HepG2 (cell line): ENCODE measurements at regions not wholly inside any gene's neighbourhood (a gene's known extent, or its start where the extent isn't known, plus 50 kb on each side); places are given as distances from the start of the nearest gene placed in this dataset.

ENCODE experiments used
- ATAC-seq: fragments of 200-7000 bp; cut with Tn5 transposase; 3 replicates; pipeline ENCODE4 v1.9.1; 2020; ENCODE audit warnings: mild to moderate bottlenecking, moderate library complexity
- BruUV-seq: library from RNA; stranded (reverse); fragments of 400-500 nt; replicated peaks from 2 replicates; lab custom pipeline; 2021; lab: Mats Ljungman, UMichigan
- CTCF ChIA-PET: fragments of 300-600 bp; formaldehyde crosslinking; extraction: SDS; loops from one replicate; lab custom pipeline; 2021; ENCODE audit warnings: low total read pairs, inconsistent platforms, low intra/inter-chr PET ratio; lab: Yijun Ruan, JAX
- POLR2A ChIA-PET: fragments of 350-600 bp; sonication (Branson Sonifier 250); formaldehyde crosslinking; loops from one replicate; lab custom pipeline; 2020; ENCODE audit warnings: antibody characterized with exemption, inconsistent platforms; lab: Yijun Ruan, JAX
- DNase-seq: peaks from one replicate; pipeline ENCODE4 v3.0.0-alpha.2; 2015; ENCODE audit warnings: low spot score
- FAIRE-seq: peaks from 3 replicates; lab custom pipeline; 2011; peaks lifted over from hg19 to GRCh38; lab: Jason Lieb, UNC
- H2AFZ ChIP-seq: one replicate; pipeline ENCODE4 v1.6.1; 2011; ENCODE audit warnings: low read length, inconsistent platforms
- H3K27ac ChIP-seq: fragments of 300-600 bp; 3 replicates; pipeline ENCODE4 v1.8.0; 2011; ENCODE audit warnings: mixed run types, mild to moderate bottlenecking, mixed read lengths, low read length, inconsistent platforms; ENCODE audit not compliant: insufficient read depth; ENCODE audit errors: extremely low read length
- H3K27me3 ChIP-seq, 2 experiments: fragments of 200-600 bp in 1 of 2; 2 replicates in 1 of 2; 3 replicates in 1 of 2; pipeline versions ENCODE4 v1.6.0 to v1.8.0; 2011; ENCODE audit warnings: low read length in 2 of 2, mild to moderate bottlenecking in 2 of 2, moderate library complexity in 2 of 2, inconsistent platforms in 1 of 2; ENCODE audit not compliant: insufficient read depth in 2 of 2, control insufficient read depth in 1 of 2
- H3K36me3 ChIP-seq, 2 experiments: fragments of 200-600 bp in 1 of 2; replicated peaks in 1 of 2; 2 replicates in 1 of 2; 3 replicates in 1 of 2; pipeline versions ENCODE4 v1.5.1 to v1.8.0; 2011; ENCODE audit warnings: low read length in 2 of 2, inconsistent platforms in 1 of 2; ENCODE audit not compliant: insufficient read depth in 2 of 2, control insufficient read depth in 1 of 2
- H3K4me1 ChIP-seq: 2 replicates; pipeline ENCODE4 v1.5.1; 2012; ENCODE audit warnings: low read length, inconsistent platforms; ENCODE audit not compliant: insufficient read depth
- H3K4me2 ChIP-seq: 2 replicates; pipeline ENCODE4 v1.6.0; 2011; ENCODE audit warnings: low read depth, low read length, inconsistent platforms
- H3K4me3 ChIP-seq, 3 experiments: fragments of 200-600 bp in 1 of 3; sonication (generic), shearing (Covaris generic) in 1 of 3; replicated peaks in 1 of 3; 2 replicates each; pipeline ENCODE4 v1.5.1; 2011 to 2016; ENCODE audit warnings: low read length in 3 of 3, inconsistent platforms in 2 of 3, low read depth in 2 of 3, mild to moderate bottlenecking in 2 of 3, control low read depth in 1 of 3, mixed read lengths in 1 of 3; ENCODE audit not compliant: insufficient read depth in 1 of 3
- H3K79me2 ChIP-seq: one replicate; pipeline ENCODE4 v1.6.1; 2011; ENCODE audit warnings: low read length, inconsistent platforms; ENCODE audit not compliant: insufficient read depth
- H3K9ac ChIP-seq: 2 replicates; pipeline ENCODE4 v1.6.0; 2011; ENCODE audit warnings: mild to moderate bottlenecking, low read depth, low read length, inconsistent platforms; ENCODE audit not compliant: insufficient read depth
- H3K9me3 ChIP-seq: 2 replicates; pipeline ENCODE4 v1.5.1; 2012; ENCODE audit warnings: mild to moderate bottlenecking, low read length
- H4K20me1 ChIP-seq: 2 replicates; pipeline ENCODE4 v1.6.0; 2011; ENCODE audit warnings: inconsistent platforms, mild to moderate bottlenecking, low read length, moderate library complexity; ENCODE audit not compliant: insufficient read depth
- HES4 ChIP-seq: sonication (generic); formaldehyde crosslinking; IDR thresholded peaks from 2 replicates; pipeline ENCODE4 v1.9.0; 2021; ENCODE audit warnings: mild to moderate bottlenecking, missing genetic modification reagents, borderline replicate concordance
- HMG20B ChIP-seq: conservative IDR thresholded peaks from 2 replicates; pipeline ENCODE4 v1.6.1; 2016; ENCODE audit warnings: missing genetic modification reagents, missing compliant biosample characterization
- KDM2A ChIP-seq: sonication (generic); formaldehyde crosslinking; IDR thresholded peaks from 2 replicates; pipeline ENCODE4 v1.4.0; 2020; ENCODE audit warnings: low read depth, missing genetic modification reagents, borderline replicate concordance
- ZBTB39 ChIP-seq: sonication (generic); formaldehyde crosslinking; IDR thresholded peaks from 2 replicates; pipeline ENCODE4 v1.5.0; 2020; ENCODE audit warnings: missing genetic modification reagents
- ZFP36 ChIP-seq: fragments of 150-350 bp; IDR thresholded peaks from 2 replicates; pipeline ENCODE4 v1.6.1; 2018; ENCODE audit warnings: borderline replicate concordance, low read length, low read depth; ENCODE audit not compliant: partially characterized antibody
- ZFP41 ChIP-seq: sonication (generic); formaldehyde crosslinking; IDR thresholded peaks from 2 replicates; pipeline ENCODE4 v1.4.0; 2020; ENCODE audit warnings: mild to moderate bottlenecking, missing genetic modification reagents, borderline replicate concordance
- ZHX1 ChIP-seq: sonication (generic); formaldehyde crosslinking; IDR thresholded peaks from 2 replicates; pipeline ENCODE4 v1.8.1; 2022; ENCODE audit warnings: low read depth, mild to moderate bottlenecking, missing genetic modification reagents
- ZNF10 ChIP-seq: sonication (generic); formaldehyde crosslinking; IDR thresholded peaks from 2 replicates; pipeline ENCODE4 v1.4.0; 2020; ENCODE audit warnings: mild to moderate bottlenecking, low read depth, missing genetic modification reagents, borderline replicate concordance
- ZNF296 ChIP-seq: sonication (generic); formaldehyde crosslinking; conservative IDR thresholded peaks from 2 replicates; pipeline ENCODE4 v1.5.0; 2020; ENCODE audit warnings: mild to moderate bottlenecking, missing genetic modification reagents
- ZNF430 ChIP-seq: sonication (generic); formaldehyde crosslinking; IDR thresholded peaks from 2 replicates; pipeline ENCODE4 v1.9.0; 2021; ENCODE audit warnings: mild to moderate bottlenecking, missing genetic modification reagents
- ZNF878 ChIP-seq: sonication (generic); formaldehyde crosslinking; IDR thresholded peaks from 2 replicates; pipeline ENCODE4 v1.8.1; 2023; ENCODE audit warnings: mild to moderate bottlenecking, missing genetic modification reagents, moderate library complexity
- WGBS: methylation state at CpG from one replicate; pipeline ENCODE4 v1.1.6; 2017; ENCODE audit warnings: low lambda C conversion rate; 5-methylcytosine and 5-hydroxymethylcytosine counted together
- in situ Hi-C: cut with HindIII; loops from 2 replicates; pipeline ENCODE4 v1.10.0; 2017; ENCODE audit warnings: low pct_unique_long_range_greater_than_20kb; ENCODE audit not compliant: extremely low pct_ligation_motif_present
- intact Hi-C: fragments of 100-400 bp; cut with micrococcal nuclease; formaldehyde crosslinking; loops from one replicate; pipeline ENCODE4 v1.10.0; 2022; ENCODE audit not compliant: unreplicated experiment
- TF ChIP-seq, protein P1 (sequence below): sonication (generic); formaldehyde crosslinking; IDR thresholded peaks from 2 replicates; pipeline ENCODE4 v1.5.1; 2020; ENCODE audit warnings: mild to moderate bottlenecking, missing genetic modification reagents, borderline replicate concordance
- TF ChIP-seq, protein P2 (sequence below): sonication (generic); formaldehyde crosslinking; conservative IDR thresholded peaks from 2 replicates; pipeline ENCODE4 v1.4.0; 2020; ENCODE audit warnings: missing genetic modification reagents

DNA sequence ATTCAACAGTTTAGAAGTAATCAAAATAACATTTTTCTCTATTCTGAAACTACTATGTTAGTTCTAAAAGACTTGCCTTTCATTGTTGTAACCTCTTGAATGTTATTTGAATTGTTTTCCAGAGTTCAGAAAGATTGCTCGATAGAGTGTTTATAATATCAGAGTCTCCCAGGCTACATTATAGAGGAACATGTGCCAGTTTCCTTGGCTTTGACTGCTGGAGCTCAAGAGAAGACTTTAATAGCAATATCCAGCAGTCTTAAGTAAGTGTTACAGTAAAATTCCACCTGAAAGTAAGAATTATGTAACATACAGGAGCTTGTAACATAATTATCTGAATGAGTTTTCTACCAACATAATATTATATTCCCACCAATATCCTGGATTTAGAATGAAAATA, 991.8 kb upstream of the ADGRB3 start:
- no peak for FAIRE-seq
- intact Hi-C loops = no loop called here
- WGBS = 0% methylated on average over 1 of the region's 1 CpG
- no peak for TF ChIP-seq ZNF430 (CRISPR knock-in tag)
- TF ChIP-seq ZNF878 = no peak
- TF ChIP-seq ZNF10 (CRISPR knock-in tag) = no peak
- no peak for TF ChIP-seq ZNF296 (CRISPR knock-in tag)
- TF ChIP-seq, protein P1, sequence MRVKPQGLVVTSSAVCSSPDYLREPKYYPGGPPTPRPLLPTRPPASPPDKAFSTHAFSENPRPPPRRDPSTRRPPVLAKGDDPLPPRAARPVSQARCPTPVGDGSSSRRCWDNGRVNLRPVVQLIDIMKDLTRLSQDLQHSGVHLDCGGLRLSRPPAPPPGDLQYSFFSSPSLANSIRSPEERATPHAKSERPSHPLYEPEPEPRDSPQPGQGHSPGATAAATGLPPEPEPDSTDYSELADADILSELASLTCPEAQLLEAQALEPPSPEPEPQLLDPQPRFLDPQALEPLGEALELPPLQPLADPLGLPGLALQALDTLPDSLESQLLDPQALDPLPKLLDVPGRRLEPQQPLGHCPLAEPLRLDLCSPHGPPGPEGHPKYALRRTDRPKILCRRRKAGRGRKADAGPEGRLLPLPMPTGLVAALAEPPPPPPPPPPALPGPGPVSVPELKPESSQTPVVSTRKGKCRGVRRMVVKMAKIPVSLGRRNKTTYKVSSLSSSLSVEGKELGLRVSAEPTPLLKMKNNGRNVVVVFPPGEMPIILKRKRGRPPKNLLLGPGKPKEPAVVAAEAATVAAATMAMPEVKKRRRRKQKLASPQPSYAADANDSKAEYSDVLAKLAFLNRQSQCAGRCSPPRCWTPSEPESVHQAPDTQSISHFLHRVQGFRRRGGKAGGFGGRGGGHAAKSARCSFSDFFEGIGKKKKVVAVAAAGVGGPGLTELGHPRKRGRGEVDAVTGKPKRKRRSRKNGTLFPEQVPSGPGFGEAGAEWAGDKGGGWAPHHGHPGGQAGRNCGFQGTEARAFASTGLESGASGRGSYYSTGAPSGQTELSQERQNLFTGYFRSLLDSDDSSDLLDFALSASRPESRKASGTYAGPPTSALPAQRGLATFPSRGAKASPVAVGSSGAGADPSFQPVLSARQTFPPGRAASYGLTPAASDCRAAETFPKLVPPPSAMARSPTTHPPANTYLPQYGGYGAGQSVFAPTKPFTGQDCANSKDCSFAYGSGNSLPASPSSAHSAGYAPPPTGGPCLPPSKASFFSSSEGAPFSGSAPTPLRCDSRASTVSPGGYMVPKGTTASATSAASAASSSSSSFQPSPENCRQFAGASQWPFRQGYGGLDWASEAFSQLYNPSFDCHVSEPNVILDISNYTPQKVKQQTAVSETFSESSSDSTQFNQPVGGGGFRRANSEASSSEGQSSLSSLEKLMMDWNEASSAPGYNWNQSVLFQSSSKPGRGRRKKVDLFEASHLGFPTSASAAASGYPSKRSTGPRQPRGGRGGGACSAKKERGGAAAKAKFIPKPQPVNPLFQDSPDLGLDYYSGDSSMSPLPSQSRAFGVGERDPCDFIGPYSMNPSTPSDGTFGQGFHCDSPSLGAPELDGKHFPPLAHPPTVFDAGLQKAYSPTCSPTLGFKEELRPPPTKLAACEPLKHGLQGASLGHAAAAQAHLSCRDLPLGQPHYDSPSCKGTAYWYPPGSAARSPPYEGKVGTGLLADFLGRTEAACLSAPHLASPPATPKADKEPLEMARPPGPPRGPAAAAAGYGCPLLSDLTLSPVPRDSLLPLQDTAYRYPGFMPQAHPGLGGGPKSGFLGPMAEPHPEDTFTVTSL (CRISPR knock-in tag) = no peak
- TF ChIP-seq ZFP36 = no peak
- no peak for TF ChIP-seq KDM2A (CRISPR knock-in tag)
- no peak for TF ChIP-seq ZHX1 (CRISPR knock-in tag)
- no peak for TF ChIP-seq HES4 (CRISPR knock-in tag)
- no peak for TF ChIP-seq ZBTB39 (CRISPR knock-in tag)
- TF ChIP-seq, protein P2, sequence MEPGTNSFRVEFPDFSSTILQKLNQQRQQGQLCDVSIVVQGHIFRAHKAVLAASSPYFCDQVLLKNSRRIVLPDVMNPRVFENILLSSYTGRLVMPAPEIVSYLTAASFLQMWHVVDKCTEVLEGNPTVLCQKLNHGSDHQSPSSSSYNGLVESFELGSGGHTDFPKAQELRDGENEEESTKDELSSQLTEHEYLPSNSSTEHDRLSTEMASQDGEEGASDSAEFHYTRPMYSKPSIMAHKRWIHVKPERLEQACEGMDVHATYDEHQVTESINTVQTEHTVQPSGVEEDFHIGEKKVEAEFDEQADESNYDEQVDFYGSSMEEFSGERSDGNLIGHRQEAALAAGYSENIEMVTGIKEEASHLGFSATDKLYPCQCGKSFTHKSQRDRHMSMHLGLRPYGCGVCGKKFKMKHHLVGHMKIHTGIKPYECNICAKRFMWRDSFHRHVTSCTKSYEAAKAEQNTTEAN (CRISPR knock-in tag) = no peak
- no peak for TF ChIP-seq HMG20B (CRISPR knock-in tag)
- TF ChIP-seq ZFP41 = no peak

More for the DNA sequence above, 991.8 kb upstream of the ADGRB3 start:
- no TSS peak for BruUV-seq
- ChIA-PET CTCF (no interaction called here), POLR2A (no interaction called here)
- Histone ChIP-seq H3K79me2 (no peaks in the 10 kb centered on the region), H2AFZ (no peak overlapping the region), H3K9me3 (no peaks in the 10 kb centered on the region), H3K4me3 (no peak overlapping the region), H3K4me2 (no peak overlapping the region), H4K20me1 (no peaks in the 10 kb centered on the region), H3K27me3 (no peaks in the 10 kb centered on the region), H3K27ac (no peak overlapping the region), H3K36me3 (no peaks in the 10 kb centered on the region), H3K4me1 (no peaks in the 10 kb centered on the region), H3K9ac (no peak overlapping the region)
- ATAC-seq = no peak
- no peak for DNase-seq
- in situ Hi-C loops = no loop called here
